ENCODE measurements at regions not wholly inside any gene's neighbourhood (a gene's known extent, or its start where the extent isn't known, plus 50 kb on each side); places are given as distances from the start of the nearest gene placed in this dataset.

- Histone ChIP-seq H3K9ac (ENCODE audit: low read length) (no peak overlapping the region), H3K4me2 (ENCODE audit: low read length) (no peak overlapping the region), H3K36me3 (ENCODE audit: control insufficient read depth, insufficient read depth, low read length) (no peaks in the 10 kb centered on the region), H2BK15ac (replicated peaks; ENCODE audit: low read depth) (no peak overlapping the region), H3K27me3 (ENCODE audit: insufficient read depth, low read length, poor library complexity) (no peaks in the 10 kb centered on the region), H3K79me1 (ENCODE audit: low read length) (no peaks in the 10 kb centered on the region), H3K27ac (ENCODE audit: low read depth, low read length) (no peak overlapping the region), H2BK120ac (ENCODE audit: low read depth, low read length) (no peak overlapping the region), H3K18ac (ENCODE audit: low read length) (no peak overlapping the region), H3K79me2 (ENCODE audit: control insufficient read depth, insufficient read depth, low read length) (no peaks in the 10 kb centered on the region), H3K23ac (ENCODE audit: low read length) (no peak overlapping the region), H3K4me3 (ENCODE audit: low read length) (no peak overlapping the region), H2BK5ac (ENCODE audit: low read length) (no peak overlapping the region), H4K8ac (ENCODE audit: low read depth, low read length) (no peak overlapping the region), H4K5ac (ENCODE audit: low read length) (no peak overlapping the region), H3K4me1 (ENCODE audit: control insufficient read depth, low read depth, low read length) (no peaks in the 10 kb centered on the region), H3K56ac (ENCODE audit: low read length) (no peak overlapping the region), H3K4ac (ENCODE audit: low read depth, low read length) (no peak overlapping the region), H2AK5ac (ENCODE audit: low read length) (no peak overlapping the region)
- DNase-seq: no peak
- WGBS (ENCODE audit: extremely low coverage, insufficient coverage, low lambda C conversion rate): no CpG with 5 or more reads among the region's 1 CpG
Measured at GRCh38 chr1:214935258-214935657, 147.3 kb upstream of the KCNK2 start.

- no peak overlapping the region for H3K4ac ChIP-seq (ENCODE audit: low read depth, low read length)
- no peak overlapping the region for H2BK15ac ChIP-seq (replicated peaks; ENCODE audit: low read depth)
- no peak overlapping the region for H3K23ac ChIP-seq (ENCODE audit: low read length)
- no peak overlapping the region for H4K8ac ChIP-seq (ENCODE audit: low read depth, low read length)
- no peaks in the 10 kb centered on the region for H3K79me1 ChIP-seq (ENCODE audit: low read length)
- H3K27me3 ChIP-seq (ENCODE audit: insufficient read depth, low read length, poor library complexity): no peaks in the 10 kb centered on the region
- H2BK5ac ChIP-seq (ENCODE audit: low read length): no peak overlapping the region
- no peak overlapping the region for H4K5ac ChIP-seq (ENCODE audit: low read length)
- H3K9ac ChIP-seq (ENCODE audit: low read length): no peak overlapping the region
- H3K27ac ChIP-seq (ENCODE audit: low read depth, low read length): no peak overlapping the region
- H3K79me2 ChIP-seq (ENCODE audit: control insufficient read depth, insufficient read depth, low read length): no peaks in the 10 kb centered on the region
- H3K4me1 ChIP-seq (ENCODE audit: control insufficient read depth, low read depth, low read length): no peaks in the 10 kb centered on the region
- no peak for DNase-seq
- H3K36me3 ChIP-seq (ENCODE audit: control insufficient read depth, insufficient read depth, low read length): no peaks in the 10 kb centered on the region
- H3K56ac ChIP-seq (ENCODE audit: low read length): no peak overlapping the region
- no peak overlapping the region for H2BK120ac ChIP-seq (ENCODE audit: low read depth, low read length)
- H3K18ac ChIP-seq (ENCODE audit: low read length): no peak overlapping the region
- H2AK5ac ChIP-seq (ENCODE audit: low read length): no peak overlapping the region
- no peak overlapping the region for H3K4me2 ChIP-seq (ENCODE audit: low read length)
- H3K4me3 ChIP-seq (ENCODE audit: low read length): no peak overlapping the region
Measured at GRCh38 chr1:214939180-214939579, 143.4 kb upstream of the KCNK2 start.

GRCh38 chr1:214941061-214941460 is 141.5 kb upstream of the KCNK2 start:
- Histone ChIP-seq H3K27me3 (ENCODE audit: insufficient read depth, low read length, poor library complexity) (no peaks in the 10 kb centered on the region), H4K8ac (ENCODE audit: low read depth, low read length) (no peak overlapping the region), H3K79me1 (ENCODE audit: low read length) (no peaks in the 10 kb centered on the region), H3K4me1 (ENCODE audit: control insufficient read depth, low read depth, low read length) (no peaks in the 10 kb centered on the region), H2BK120ac (ENCODE audit: low read depth, low read length) (no peak overlapping the region), H3K27ac (ENCODE audit: low read depth, low read length) (no peak overlapping the region), H2BK15ac (replicated peaks; ENCODE audit: low read depth) (no peak overlapping the region), H3K79me2 (ENCODE audit: control insufficient read depth, insufficient read depth, low read length) (no peaks in the 10 kb centered on the region), H2AK5ac (ENCODE audit: low read length) (no peak overlapping the region), H3K4me2 (ENCODE audit: low read length) (no peak overlapping the region), H2BK5ac (ENCODE audit: low read length) (no peak overlapping the region), H3K4ac (ENCODE audit: low read depth, low read length) (no peak overlapping the region), H3K36me3 (ENCODE audit: control insufficient read depth, insufficient read depth, low read length) (no peaks in the 10 kb centered on the region), H3K56ac (ENCODE audit: low read length) (no peak overlapping the region), H3K18ac (ENCODE audit: low read length) (no peak overlapping the region), H4K5ac (ENCODE audit: low read length) (no peak overlapping the region), H3K4me3 (ENCODE audit: low read length) (no peak overlapping the region), H3K23ac (ENCODE audit: low read length) (no peak overlapping the region), H3K9ac (ENCODE audit: low read length) (no peak overlapping the region)
- no peak for DNase-seq

- Histone ChIP-seq H3K23ac (ENCODE audit: low read length) (no peak overlapping the region), H3K79me2 (ENCODE audit: control insufficient read depth, insufficient read depth, low read length) (no peaks in the 10 kb centered on the region), H2AK5ac (ENCODE audit: low read length) (no peak overlapping the region), H3K18ac (ENCODE audit: low read length) (no peak overlapping the region), H2BK15ac (replicated peaks; ENCODE audit: low read depth) (no peak overlapping the region), H3K4me3 (ENCODE audit: low read length) (no peak overlapping the region), H3K4me1 (ENCODE audit: control insufficient read depth, low read depth, low read length) (no peaks in the 10 kb centered on the region), H4K8ac (ENCODE audit: low read depth, low read length) (no peak overlapping the region), H4K5ac (ENCODE audit: low read length) (no peak overlapping the region), H3K56ac (ENCODE audit: low read length) (no peak overlapping the region), H3K27ac (ENCODE audit: low read depth, low read length) (no peak overlapping the region), H3K27me3 (ENCODE audit: insufficient read depth, low read length, poor library complexity) (no peaks in the 10 kb centered on the region), H3K9ac (ENCODE audit: low read length) (no peak overlapping the region), H3K4me2 (ENCODE audit: low read length) (no peak overlapping the region), H3K4ac (ENCODE audit: low read depth, low read length) (no peak overlapping the region), H3K36me3 (ENCODE audit: control insufficient read depth, insufficient read depth, low read length) (no peaks in the 10 kb centered on the region), H2BK120ac (ENCODE audit: low read depth, low read length) (no peak overlapping the region), H3K79me1 (ENCODE audit: low read length) (no peaks in the 10 kb centered on the region), H2BK5ac (ENCODE audit: low read length) (no peak overlapping the region)
- DNase-seq: no peak
- no CpG with 5 or more reads among the region's 3 CpGs for WGBS (ENCODE audit: extremely low coverage, insufficient coverage, low lambda C conversion rate)
Measured at GRCh38 chr1:214943054-214943453, 139.5 kb upstream of the KCNK2 start.

- Histone ChIP-seq H3K4me3 (ENCODE audit: low read length) (no peak overlapping the region), H3K27ac (ENCODE audit: low read depth, low read length) (no peak overlapping the region), H3K4ac (ENCODE audit: low read depth, low read length) (no peak overlapping the region), H4K8ac (ENCODE audit: low read depth, low read length) (no peak overlapping the region), H3K27me3 (ENCODE audit: insufficient read depth, low read length, poor library complexity) (no peaks in the 10 kb centered on the region), H3K4me2 (ENCODE audit: low read length) (no peak overlapping the region), H3K56ac (ENCODE audit: low read length) (no peak overlapping the region), H3K18ac (ENCODE audit: low read length) (no peak overlapping the region), H4K5ac (ENCODE audit: low read length) (no peak overlapping the region), H2AK5ac (ENCODE audit: low read length) (no peak overlapping the region), H3K23ac (ENCODE audit: low read length) (no peak overlapping the region), H3K36me3 (ENCODE audit: control insufficient read depth, insufficient read depth, low read length) (no peaks in the 10 kb centered on the region), H2BK5ac (ENCODE audit: low read length) (no peak overlapping the region), H3K9ac (ENCODE audit: low read length) (no peak overlapping the region), H2BK120ac (ENCODE audit: low read depth, low read length) (no peak overlapping the region), H3K79me1 (ENCODE audit: low read length) (no peaks in the 10 kb centered on the region), H2BK15ac (replicated peaks; ENCODE audit: low read depth) (no peak overlapping the region), H3K79me2 (ENCODE audit: control insufficient read depth, insufficient read depth, low read length) (no peaks in the 10 kb centered on the region), H3K4me1 (ENCODE audit: control insufficient read depth, low read depth, low read length) (no peaks in the 10 kb centered on the region)
- DNase-seq: no peak
- no CpG with 5 or more reads among the region's 1 CpG for WGBS (ENCODE audit: extremely low coverage, insufficient coverage, low lambda C conversion rate)
Measured at GRCh38 chr1:214946615-214947014, 135.9 kb upstream of the KCNK2 start.

GRCh38 chr1:214952648-214953047 is 129.9 kb upstream of the KCNK2 start:
- no peaks in the 10 kb centered on the region for H3K36me3 ChIP-seq (ENCODE audit: control insufficient read depth, insufficient read depth, low read length)
- no peak overlapping the region for H3K27ac ChIP-seq (ENCODE audit: low read depth, low read length)
- no peak overlapping the region for H3K23ac ChIP-seq (ENCODE audit: low read length)
- DNase-seq: peak; percentile 89
- H3K4me3 ChIP-seq (ENCODE audit: low read length): no peak overlapping the region
- no peaks in the 10 kb centered on the region for H3K79me1 ChIP-seq (ENCODE audit: low read length)
- H3K27me3 ChIP-seq (ENCODE audit: insufficient read depth, low read length, poor library complexity): no peaks in the 10 kb centered on the region
- H4K5ac ChIP-seq (ENCODE audit: low read length): no peak overlapping the region
- H3K18ac ChIP-seq (ENCODE audit: low read length): no peak overlapping the region
- no peaks in the 10 kb centered on the region for H3K79me2 ChIP-seq (ENCODE audit: control insufficient read depth, insufficient read depth, low read length)
- no CpG with 5 or more reads among the region's 7 CpGs for WGBS (ENCODE audit: extremely low coverage, insufficient coverage, low lambda C conversion rate)
- no peak overlapping the region for H2BK15ac ChIP-seq (replicated peaks; ENCODE audit: low read depth)
- H3K9ac ChIP-seq (ENCODE audit: low read length): no peak overlapping the region
- H2AK5ac ChIP-seq (ENCODE audit: low read length): no peak overlapping the region
- no peak overlapping the region for H2BK5ac ChIP-seq (ENCODE audit: low read length)
- H2BK120ac ChIP-seq (ENCODE audit: low read depth, low read length): no peak overlapping the region
- H3K4me1 ChIP-seq (ENCODE audit: control insufficient read depth, low read depth, low read length): no peaks in the 10 kb centered on the region
- H3K4me2 ChIP-seq (ENCODE audit: low read length): no peak overlapping the region
- H4K8ac ChIP-seq (ENCODE audit: low read depth, low read length): no peak overlapping the region
- H3K4ac ChIP-seq (ENCODE audit: low read depth, low read length): no peak overlapping the region
- H3K56ac ChIP-seq (ENCODE audit: low read length): no peak overlapping the region
